A673 (cell line): ENCODE measurements at regions not wholly inside any gene's neighbourhood (a gene's known extent, or its start where the extent isn't known, plus 50 kb on each side); places are given as distances from the start of the nearest gene placed in this dataset.

ENCODE experiments used
- BruUV-seq: library from RNA; stranded (reverse); fragments of 400-500 nt; replicated peaks from 2 replicates; lab custom pipeline; 2021; lab: Mats Ljungman, UMichigan
- CTCF ChIA-PET: fragments of 300-600 bp; sonication (Branson Sonifier 250); formaldehyde crosslinking; loops from one replicate; lab custom pipeline; 2022; ENCODE audit warnings: antibody characterized with exemption; lab: Charles Lee
- POLR2A ChIA-PET: fragments of 300-600 bp; sonication (Branson Sonifier 250); formaldehyde crosslinking; loops from one replicate; lab custom pipeline; 2022; ENCODE audit warnings: antibody characterized with exemption; ENCODE audit not compliant: low non-redundant PET; lab: Charles Lee
- DNase-seq: peaks from one replicate; pipeline ENCODE4 v3.0.0-alpha.2; 2015; ENCODE audit warnings: low spot score
- H3K27ac ChIP-seq: fragments of 200-600 bp; sonication (generic); 2 replicates; pipeline ENCODE4 v1.5.1; 2016; ENCODE audit warnings: mixed run types, low read depth, mild to moderate bottlenecking, mixed read lengths, antibody characterized with exemption, low read length; ENCODE audit not compliant: poor library complexity, severe bottlenecking
- H3K27me3 ChIP-seq: fragments of 200-600 bp; sonication (generic); replicated peaks from 2 replicates; pipeline ENCODE4 v1.6.1; 2017; ENCODE audit warnings: mixed run types, low read depth, mild to moderate bottlenecking, mixed read lengths, antibody characterized with exemption, low read length; ENCODE audit not compliant: insufficient read depth, poor library complexity
- H3K36me3 ChIP-seq: fragments of 200-600 bp; sonication (generic); 2 replicates; pipeline ENCODE4 v1.6.1; 2016; ENCODE audit warnings: mixed run types, mild to moderate bottlenecking, mixed read lengths, antibody characterized with exemption, low read length; ENCODE audit not compliant: insufficient read depth, poor library complexity, severe bottlenecking
- H3K4me1 ChIP-seq: fragments of 200-600 bp; sonication (generic); 2 replicates; pipeline ENCODE4 v1.6.1; 2017; ENCODE audit warnings: mixed run types, mild to moderate bottlenecking, mixed read lengths, antibody characterized with exemption, low read length; ENCODE audit not compliant: insufficient read depth, poor library complexity, severe bottlenecking
- H3K4me3 ChIP-seq: fragments of 200-600 bp; sonication (generic); 2 replicates; pipeline ENCODE4 v1.5.1; 2016; ENCODE audit warnings: low read depth, mixed run types, mild to moderate bottlenecking, mixed read lengths, low read length; ENCODE audit not compliant: poor library complexity, severe bottlenecking
- H3K9me3 ChIP-seq: fragments of 200-600 bp; sonication (generic); 2 replicates; pipeline ENCODE4 v1.6.1; 2016; ENCODE audit warnings: mixed run types, low read depth, mild to moderate bottlenecking, mixed read lengths, antibody characterized with exemption, low read length; ENCODE audit not compliant: poor library complexity, severe bottlenecking
- CTCF ChIP-seq: fragments of 300-800, 200-600 bp; sonication (generic); conservative IDR thresholded peaks from 2 replicates; pipeline ENCODE4 v1.5.1; 2017; ENCODE audit warnings: low read depth, mild to moderate bottlenecking, antibody characterized with exemption, low read length, moderate library complexity, mixed read lengths
- EZH2 ChIP-seq: fragments of 200-600 bp; sonication (generic); IDR thresholded peaks from 2 replicates; pipeline ENCODE4 v1.6.1; 2017; ENCODE audit warnings: borderline replicate concordance, low read depth, mild to moderate bottlenecking, mixed read lengths, antibody characterized with exemption, low read length; ENCODE audit not compliant: poor library complexity, severe bottlenecking
- intact Hi-C: fragments of 100-400 bp; cut with micrococcal nuclease; formaldehyde crosslinking; loops from one replicate; pipeline ENCODE4 v1.10.0; 2022; ENCODE audit not compliant: unreplicated experiment

- Histone ChIP-seq H3K4me1 (no peaks in the 10 kb centered on the region), H3K4me3 (no peak overlapping the region), H3K36me3 (no peaks in the 10 kb centered on the region), H3K27ac (no peak overlapping the region), H3K27me3 (no peaks in the 10 kb centered on the region), H3K9me3 (peaks cover 5% of the 10 kb centered on the region)
- ChIA-PET POLR2A (no interaction called here), CTCF (no interaction called here)
- no peak for TF ChIP-seq CTCF
- TF ChIP-seq EZH2: no peak
- DNase-seq: no peak
- no TSS peak for BruUV-seq
- intact Hi-C loops: no loop called here
Observed at GRCh38 chr10:53007527-53007842, 234.9 kb upstream of the MBL2 start.

DNA sequence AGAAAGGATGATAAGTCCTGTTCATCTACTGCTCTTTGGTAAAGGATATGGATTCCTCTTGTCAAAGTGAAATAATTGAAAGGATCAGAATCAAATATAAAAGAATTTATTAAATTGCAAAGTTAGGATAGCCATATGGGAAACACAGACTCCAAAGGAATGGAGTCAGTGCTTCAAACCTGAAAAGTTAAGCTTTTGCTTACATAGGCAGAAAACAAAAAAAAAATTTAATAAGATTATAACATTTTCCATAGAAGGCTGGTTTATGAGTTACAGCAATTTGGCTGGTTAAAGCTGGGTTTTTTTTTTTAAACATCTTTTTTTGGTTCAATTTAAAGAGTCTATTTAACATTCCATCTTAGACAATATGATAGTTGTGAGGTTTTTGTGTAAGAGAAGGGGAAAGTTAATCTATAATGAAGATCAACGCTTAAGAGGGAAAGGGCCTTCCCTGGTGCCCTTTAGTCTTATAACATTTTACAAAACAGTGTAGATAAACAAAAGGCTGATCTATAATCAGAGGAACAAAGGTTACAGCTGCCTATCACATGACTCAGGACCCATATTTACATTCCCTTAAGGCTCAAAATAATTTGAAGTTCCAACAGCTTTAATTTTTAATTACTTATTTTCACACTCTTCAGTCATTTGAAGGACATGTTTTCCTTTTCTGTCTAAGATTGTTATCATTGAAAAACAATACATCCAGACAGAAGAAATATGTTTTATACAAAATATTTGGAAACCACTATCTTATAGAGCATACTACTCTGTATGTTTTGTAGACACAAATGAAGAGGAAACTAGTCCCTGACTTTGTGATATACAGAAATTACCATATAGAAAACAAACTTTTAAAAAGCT, 234.3 kb upstream of the MBL2 start:
- no peaks in the 10 kb centered on the region for H3K27me3 ChIP-seq
- no peaks in the 10 kb centered on the region for H3K36me3 ChIP-seq
- no peak overlapping the region for H3K27ac ChIP-seq
- intact Hi-C loops: no loop called here
- no peak for DNase-seq
- no peak overlapping the region for H3K4me3 ChIP-seq
- no peaks in the 10 kb centered on the region for H3K4me1 ChIP-seq
- ChIA-PET POLR2A (no interaction called here), CTCF (no interaction called here)
- peaks cover 4% of the 10 kb centered on the region for H3K9me3 ChIP-seq
- TF ChIP-seq CTCF (no peak), EZH2 (no peak)
- BruUV-seq: no TSS peak

- no peak for DNase-seq
- Histone ChIP-seq H3K27me3 (no peaks in the 10 kb centered on the region), H3K4me1 (no peaks in the 10 kb centered on the region), H3K27ac (no peak overlapping the region), H3K4me3 (no peak overlapping the region), H3K36me3 (no peaks in the 10 kb centered on the region), H3K9me3 (peaks cover 4% of the 10 kb centered on the region)
- no TSS peak for BruUV-seq
- TF ChIP-seq CTCF (no peak), EZH2 (no peak)
- intact Hi-C loops: no loop called here
- CTCF ChIA-PET: no interaction called here
- POLR2A ChIA-PET: no interaction called here
Observed at GRCh38 chr10:53005612-53006345, 233.2 kb upstream of the MBL2 start.
